ENCODE measurements at regions not wholly inside any gene's neighbourhood (a gene's known extent, or its start where the extent isn't known, plus 50 kb on each side); places are given as distances from the start of the nearest gene placed in this dataset.

DNA sequence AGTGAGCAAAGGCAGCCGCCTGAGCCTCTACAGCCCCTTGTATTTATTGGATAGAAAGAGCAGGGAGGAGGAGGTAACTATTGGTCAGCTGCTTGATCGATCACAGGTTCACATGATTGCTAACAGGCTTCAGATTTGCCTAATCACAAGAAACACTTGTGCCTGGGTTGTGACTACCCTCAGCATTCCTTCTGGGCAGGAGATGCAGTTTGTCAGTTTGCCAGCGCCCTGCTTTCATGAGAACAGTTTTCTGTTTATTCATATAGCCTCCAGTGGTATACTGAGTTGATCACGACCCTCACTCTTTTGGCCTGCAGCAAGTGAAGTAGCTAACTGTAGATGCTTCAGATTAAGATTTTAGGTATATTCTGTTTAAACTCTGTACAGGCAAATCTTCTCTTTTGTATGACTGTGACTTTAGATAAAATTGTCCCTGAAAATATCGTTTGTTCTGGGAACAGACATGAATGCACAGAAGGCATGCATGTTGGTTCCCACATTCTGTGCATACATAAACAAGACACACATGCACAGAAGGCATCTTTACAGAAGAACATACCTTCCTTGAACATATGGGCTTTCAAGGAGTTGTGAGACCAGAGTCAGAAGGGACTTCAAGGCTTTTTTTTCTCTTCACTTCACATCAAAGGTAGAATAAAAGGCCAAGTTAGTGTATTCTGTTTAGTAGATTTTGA is 422.4 kb upstream of the STEAP1 start:
- TF ChIP-seq EZH2phosphoT487 (IDR thresholded peaks at IDR 0.05; ENCODE audit: low read depth) (no peak), CTCF (IDR thresholded peaks at IDR 0.05; ENCODE audit: low read depth, low read length) (no peak)
- H3K36me3 ChIP-seq (replicated peaks; ENCODE audit: low read depth, low read length): no peaks in the 10 kb centered on the region
- H3K27ac ChIP-seq (ENCODE audit: low read length): no peak overlapping the region
- H3K4me2 ChIP-seq (ENCODE audit: low read length): no peak overlapping the region
- no peaks in the 10 kb centered on the region for H3K79me2 ChIP-seq (ENCODE audit: low read length)
- H4K20me1 ChIP-seq (ENCODE audit: insufficient read depth, low read length): no peaks in the 10 kb centered on the region
- no peak overlapping the region for H3K9ac ChIP-seq (ENCODE audit: low read length)
- no peaks in the 10 kb centered on the region for H3K9me3 ChIP-seq (ENCODE audit: insufficient read depth, low read length)
- no peak overlapping the region for H3K4me3 ChIP-seq (ENCODE audit: low read length)
- H3K27me3 ChIP-seq (ENCODE audit: low read depth, low read length): no peaks in the 10 kb centered on the region
- H3K4me1 ChIP-seq (ENCODE audit: low read length): no peaks in the 10 kb centered on the region
- H2AFZ ChIP-seq (ENCODE audit: low read depth, low read length): no peak overlapping the region

GRCh38 chr7:89738549-89738948 is 415.7 kb upstream of the STEAP1 start:
- no peaks in the 10 kb centered on the region for H3K79me2 ChIP-seq (ENCODE audit: low read length)

DNA sequence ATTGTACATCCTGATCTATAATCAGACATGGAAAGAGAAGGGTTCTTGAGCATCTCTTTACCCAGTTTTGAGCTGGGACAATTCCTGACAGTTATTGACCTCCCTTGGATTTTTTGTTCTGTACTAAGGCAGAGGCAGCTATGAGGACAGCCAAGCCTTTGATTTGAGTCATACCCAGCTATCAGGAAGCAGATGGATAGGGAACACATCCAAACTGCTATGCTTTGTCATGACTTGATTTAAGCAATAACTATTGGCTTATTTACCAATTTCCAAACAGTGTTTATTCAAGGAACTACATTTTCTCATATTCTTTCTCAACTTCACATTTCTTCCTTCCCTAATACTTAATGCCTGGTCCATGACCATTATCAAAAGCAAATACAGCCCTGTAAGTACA is 396.4 kb upstream of the STEAP1 start:
- Histone ChIP-seq H3K4me2 (ENCODE audit: low read length) (no peak overlapping the region), H3K4me3 (ENCODE audit: low read length) (no peak overlapping the region), H3K36me3 (replicated peaks; ENCODE audit: low read depth, low read length) (no peaks in the 10 kb centered on the region), H3K27me3 (ENCODE audit: low read depth, low read length) (no peaks in the 10 kb centered on the region), H3K27ac (ENCODE audit: low read length) (no peak overlapping the region), H3K9ac (ENCODE audit: low read length) (no peak overlapping the region), H4K20me1 (ENCODE audit: insufficient read depth, low read length) (no peaks in the 10 kb centered on the region), H3K79me2 (ENCODE audit: low read length) (no peaks in the 10 kb centered on the region), H3K4me1 (ENCODE audit: low read length) (no peaks in the 10 kb centered on the region), H2AFZ (ENCODE audit: low read depth, low read length) (no peak overlapping the region), H3K9me3 (ENCODE audit: insufficient read depth, low read length) (no peaks in the 10 kb centered on the region)
- TF ChIP-seq CTCF (IDR thresholded peaks at IDR 0.05; ENCODE audit: low read depth, low read length) (no peak), EZH2phosphoT487 (IDR thresholded peaks at IDR 0.05; ENCODE audit: low read depth) (no peak)

More at GRCh38 chr7:89738549-89738948, 415.7 kb upstream of the STEAP1 start:
- no peak overlapping the region for H3K4me3 ChIP-seq (ENCODE audit: low read length)
- no peak overlapping the region for H3K4me2 ChIP-seq (ENCODE audit: low read length)
- TF ChIP-seq CTCF (IDR thresholded peaks at IDR 0.05; ENCODE audit: low read depth, low read length) (no peak), EZH2phosphoT487 (IDR thresholded peaks at IDR 0.05; ENCODE audit: low read depth) (no peak)
- H4K20me1 ChIP-seq (ENCODE audit: insufficient read depth, low read length): no peaks in the 10 kb centered on the region
- no peak overlapping the region for H2AFZ ChIP-seq (ENCODE audit: low read depth, low read length)
- no peaks in the 10 kb centered on the region for H3K27me3 ChIP-seq (ENCODE audit: low read depth, low read length)
- H3K27ac ChIP-seq (ENCODE audit: low read length): no peak overlapping the region
- H3K9me3 ChIP-seq (ENCODE audit: insufficient read depth, low read length): no peaks in the 10 kb centered on the region
- H3K4me1 ChIP-seq (ENCODE audit: low read length): no peaks in the 10 kb centered on the region
- no peak overlapping the region for H3K9ac ChIP-seq (ENCODE audit: low read length)
- H3K36me3 ChIP-seq (replicated peaks; ENCODE audit: low read depth, low read length): no peaks in the 10 kb centered on the region

DNA sequence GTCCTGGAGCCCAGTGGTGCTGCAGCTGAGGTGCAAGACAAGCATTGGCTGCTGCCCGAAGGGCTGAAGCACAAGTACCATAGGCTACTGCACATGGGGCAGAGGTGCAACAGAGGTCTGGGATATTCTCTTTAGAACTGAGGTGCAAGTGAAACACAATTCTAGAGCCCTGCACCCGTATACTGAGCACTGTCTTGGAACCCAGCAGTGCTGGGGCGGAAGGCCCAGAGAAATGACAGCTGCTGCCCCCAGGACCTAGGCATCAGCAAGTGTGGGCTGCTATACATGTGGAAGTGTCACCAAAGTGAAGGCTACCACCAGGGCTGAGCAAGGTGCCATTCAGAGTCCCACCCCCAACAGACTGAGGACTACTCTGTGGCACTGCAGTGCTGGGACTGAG is 393.6 kb upstream of the STEAP1 start:
- TF ChIP-seq CTCF (IDR thresholded peaks at IDR 0.05; ENCODE audit: low read depth, low read length) (no peak), EZH2phosphoT487 (IDR thresholded peaks at IDR 0.05; ENCODE audit: low read depth) (no peak)
- Histone ChIP-seq H3K36me3 (replicated peaks; ENCODE audit: low read depth, low read length) (no peaks in the 10 kb centered on the region), H3K27ac (ENCODE audit: low read length) (no peak overlapping the region), H3K4me1 (ENCODE audit: low read length) (no peaks in the 10 kb centered on the region), H3K79me2 (ENCODE audit: low read length) (no peaks in the 10 kb centered on the region), H2AFZ (ENCODE audit: low read depth, low read length) (no peak overlapping the region), H3K4me3 (ENCODE audit: low read length) (no peak overlapping the region), H3K9ac (ENCODE audit: low read length) (no peak overlapping the region), H3K27me3 (ENCODE audit: low read depth, low read length) (no peaks in the 10 kb centered on the region), H4K20me1 (ENCODE audit: insufficient read depth, low read length) (no peaks in the 10 kb centered on the region), H3K9me3 (ENCODE audit: insufficient read depth, low read length) (no peaks in the 10 kb centered on the region), H3K4me2 (ENCODE audit: low read length) (no peak overlapping the region)

All from OCI-LY3 (cell line).